NOMO-1 treated with DMSO at 0.1 percent for 48 hours (cell line): ENCODE measurements at regions not wholly inside any gene's neighbourhood (a gene's known extent, or its start where the extent isn't known, plus 50 kb on each side); places are given as distances from the start of the nearest gene placed in this dataset.
"Not testable (repeated sequence)": the region's sequence is repeated elsewhere in the genome, so short reads cannot be mapped to it uniquely, and the experiment has no call there.

Source experiments
- DNase-seq: peaks from one replicate; lab custom pipeline; 2025; ENCODE audit not compliant: unreplicated experiment; lab: John Stamatoyannopoulos, UW

- no peak for DNase-seq
Measured at GRCh38 chr21:17682924-17683323, 70.2 kb upstream of the BTG3 start.

GRCh38 chr21:17679002-17679600 is 66.4 kb upstream of the BTG3 start:
- DNase-seq: peak; percentile 74

DNA sequence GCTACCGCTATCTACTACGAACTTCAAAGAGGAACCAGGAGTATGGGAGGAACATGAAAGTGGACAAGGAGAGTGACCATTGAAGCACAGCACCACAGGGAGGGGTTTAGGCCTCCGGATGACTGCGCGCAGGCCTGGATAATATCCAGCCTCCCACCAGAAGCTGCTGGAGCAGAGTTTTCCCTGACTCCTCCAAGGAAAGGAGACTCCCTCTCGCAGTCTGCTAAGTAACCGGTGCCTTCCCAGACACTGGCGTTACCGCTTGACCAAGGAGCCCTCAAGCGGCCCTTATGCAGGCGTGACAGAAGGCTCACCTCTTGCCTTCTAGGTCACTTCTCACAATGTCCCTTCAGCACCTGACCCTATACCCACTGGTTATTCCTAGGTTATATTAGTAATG is 64.2 kb upstream of the BTG3 start:
- not testable (repeated sequence) for DNase-seq

DNA sequence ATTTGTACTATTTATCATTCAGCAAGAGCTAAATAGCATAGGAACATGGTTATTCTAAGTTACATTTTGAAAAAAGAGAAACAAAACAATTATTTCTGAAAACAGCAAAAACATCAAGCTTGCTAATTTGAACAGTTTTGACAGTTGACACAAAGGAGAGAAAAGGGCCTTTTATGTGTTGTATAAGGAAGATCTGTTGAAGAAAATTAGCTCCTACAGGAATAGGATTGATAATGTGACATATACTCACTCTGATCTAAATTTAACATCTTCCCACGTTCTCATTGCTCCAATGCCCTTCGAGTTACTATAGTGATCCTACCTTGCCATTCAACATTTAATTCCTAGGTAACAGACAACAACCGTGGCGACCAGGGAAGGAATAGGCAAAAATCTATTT is 61.4 kb upstream of the BTG3 start:
- no peak for DNase-seq

DNA sequence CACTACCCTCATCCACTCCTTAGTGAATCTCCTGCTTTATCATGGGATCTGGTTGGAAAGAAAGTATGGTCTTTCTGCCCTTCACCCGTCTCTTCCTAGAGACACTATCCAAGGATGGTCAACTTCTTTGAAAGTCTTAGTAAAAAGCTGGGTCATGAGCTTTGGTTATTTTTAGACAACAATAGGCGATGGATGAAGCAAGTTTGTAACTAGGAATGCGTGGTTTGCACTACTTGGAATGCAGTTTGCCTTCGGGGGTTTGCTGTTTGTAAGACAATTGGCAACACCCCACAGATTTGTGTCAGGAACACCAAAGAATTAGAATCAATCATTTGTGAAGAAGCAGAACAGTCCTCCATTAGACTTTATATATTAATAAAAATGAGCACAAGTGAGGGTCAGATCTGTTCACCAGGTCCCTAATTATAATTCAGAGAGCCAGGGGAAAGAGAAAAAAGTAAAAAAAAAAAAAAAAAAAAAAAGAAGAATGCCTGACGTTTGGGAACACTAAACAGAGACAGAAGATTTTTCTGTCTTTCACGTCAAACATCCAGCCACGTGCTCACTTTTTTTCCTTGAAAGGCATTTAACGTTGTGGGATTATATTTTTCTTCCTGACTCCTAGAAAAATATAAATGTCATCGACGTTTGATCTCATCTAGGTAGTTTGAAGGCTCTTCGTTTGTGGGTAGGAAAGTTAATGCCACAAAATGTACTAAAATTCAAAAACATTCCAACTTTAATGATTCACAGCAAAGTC is 60.7 kb upstream of the BTG3 start:
- no peak for DNase-seq

DNA sequence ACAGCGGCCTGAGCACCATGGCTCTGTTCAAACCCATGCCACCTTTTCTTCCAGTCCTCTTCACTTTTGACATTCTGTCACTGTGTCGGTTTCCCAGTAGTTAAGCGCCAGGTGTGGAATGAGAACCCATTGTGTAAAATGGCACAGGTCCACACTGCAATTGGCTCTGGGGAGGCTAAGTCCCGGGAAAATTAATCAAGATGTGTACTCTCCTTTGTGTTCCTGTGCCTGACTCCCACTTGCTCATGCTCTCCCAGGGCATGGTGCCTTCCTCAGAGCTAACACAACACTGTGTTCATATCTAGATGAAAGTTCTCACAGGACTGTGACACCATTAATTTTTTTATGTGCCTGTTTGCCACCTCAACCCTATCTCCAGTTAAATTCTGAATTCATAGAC is 59.0 kb upstream of the BTG3 start:
- no peak for DNase-seq

DNA sequence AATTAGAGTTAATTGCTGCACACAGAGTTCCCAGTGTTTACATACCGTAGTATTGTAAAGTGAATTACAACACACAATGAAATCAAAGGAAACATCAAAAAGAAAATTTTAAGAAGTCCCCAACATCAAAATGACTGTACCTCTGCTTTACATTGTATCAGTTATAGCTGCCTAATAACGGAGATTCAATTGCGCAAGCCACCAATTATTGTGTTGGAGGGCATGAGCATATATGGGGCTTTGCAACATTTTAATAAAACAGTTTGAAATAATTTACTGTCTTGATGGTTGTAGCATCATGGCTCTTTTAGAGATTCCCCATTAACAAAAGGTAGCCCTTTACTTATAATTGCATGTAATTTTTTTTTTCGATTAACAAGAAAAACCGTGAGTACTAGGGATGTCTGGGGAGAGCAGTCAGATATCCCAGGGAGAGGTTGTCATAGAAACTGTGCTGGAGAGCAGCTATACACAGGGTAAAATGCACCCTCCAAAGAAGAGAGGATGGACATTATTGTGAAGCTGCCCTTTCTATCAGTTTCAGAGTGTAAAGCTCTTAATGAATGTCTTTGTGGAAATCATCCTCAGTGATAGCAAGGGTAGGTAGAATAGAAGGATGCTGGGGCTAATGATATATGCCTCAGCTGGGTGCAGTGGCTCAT is 55.9 kb upstream of the BTG3 start:
- no peak for DNase-seq

DNA sequence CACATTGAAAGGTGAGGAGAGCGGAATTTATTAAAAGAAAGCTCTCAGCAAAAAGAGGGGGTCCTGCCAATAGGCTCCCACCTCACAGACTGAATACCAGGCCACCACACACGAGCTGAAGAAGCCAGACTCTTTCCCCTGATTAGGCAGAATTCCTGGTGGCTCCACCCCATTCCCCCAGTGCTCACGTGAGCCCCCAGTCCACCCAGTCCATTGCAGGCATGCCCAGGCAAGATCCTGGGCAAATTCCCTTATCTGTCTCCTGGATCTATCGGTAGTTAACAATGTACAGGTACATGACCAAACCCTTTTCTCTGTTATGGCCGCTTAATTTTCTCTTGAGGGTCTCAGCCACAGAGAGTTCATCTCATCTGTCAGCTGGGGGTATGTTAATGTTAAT is 54.6 kb upstream of the BTG3 start:
- DNase-seq: no peak
